Stomach (tissue), 8 donors: ENCODE measurements at regions not wholly inside any gene's neighbourhood (a gene's known extent, or its start where the extent isn't known, plus 50 kb on each side); places are given as distances from the start of the nearest gene placed in this dataset.

Source experiments
- DNase-seq, 2 donors: peaks; one replicate each; pipeline versions ENCODE4 v3.0.0 to v3.0.0-alpha.2; 2013 to 2019
- H3K27ac ChIP-seq, 5 donors: fragments of 200-600 bp in 4 of 5; sonication (generic) in 4 of 5; one replicate each; pipeline ENCODE4 v1.5.1; 2013 to 2019; ENCODE audit warnings: mild to moderate bottlenecking in 1 of 5, moderate library complexity in 1 of 5
- H3K27me3 ChIP-seq, 3 donors: fragments of 200-600 bp; sonication (generic); one replicate each; pipeline ENCODE4 v1.5.1; 2017 to 2019; ENCODE audit warnings: mixed run types in 1 of 3
- H3K36me3 ChIP-seq, 4 donors: fragments of 200-600 bp; sonication (generic); 1 replicate in 3 of 4; 2 replicates in 1 of 4; pipeline ENCODE4 v1.5.1; 2016 to 2019
- H3K4me1 ChIP-seq, 4 donors: fragments of 200-600 bp; sonication (generic); one replicate each; pipeline ENCODE4 v1.5.1; 2016 to 2019
- H3K4me3 ChIP-seq, 4 donors: fragments of 200-600 bp; sonication (generic) in 3 of 4; one replicate each; pipeline ENCODE4 v1.5.1; 2016 to 2019; ENCODE audit warnings: mild to moderate bottlenecking in 1 of 4
- H3K9me3 ChIP-seq, 4 donors: fragments of 200-600 bp; sonication (generic); one replicate each; pipeline ENCODE4 v1.5.1; 2016 to 2019
- CTCF ChIP-seq, 7 experiments: fragments of 450-650 bp in 4 of 7; fragments of 200-600 bp in 3 of 7; sonication (generic) in 3 of 7; IDR thresholded peaks; one replicate each; pipeline ENCODE4 v1.5.1; 2016 to 2019; ENCODE audit warnings: antibody characterized with exemption in 7 of 7, control low read depth in 2 of 7, mild to moderate bottlenecking in 1 of 7
- EP300 ChIP-seq: sonication (generic); formaldehyde crosslinking; IDR thresholded peaks from one replicate; pipeline ENCODE4 v1.6.1; 2017; ENCODE audit warnings: antibody characterized with exemption
- POLR2A ChIP-seq, 4 donors: fragments of 450-650 bp; IDR thresholded peaks; one replicate each; pipeline ENCODE4 v1.6.1; 2016; ENCODE audit warnings: antibody characterized with exemption in 4 of 4, control low read depth in 2 of 4, mild to moderate bottlenecking in 1 of 4, moderate library complexity in 1 of 4
- POLR2AphosphoS5 ChIP-seq, 3 donors: sonication (generic); formaldehyde crosslinking; IDR thresholded peaks; one replicate each; pipeline ENCODE4 v1.6.1; 2016; ENCODE audit warnings: antibody characterized with exemption in 3 of 3
- WGBS, 5 donors: extraction: QIAGEN DNeasy Blood & Tissue Kit in 3 of 5; methylation state at CpG; one replicate each; pipeline versions ENCODE4 v1.1.5 to v1.1.7; 2013 to 2018; 5-methylcytosine and 5-hydroxymethylcytosine counted together
- intact Hi-C: fragments of 100-400 bp; cut with DNase I; formaldehyde crosslinking; loops from one replicate; pipeline ENCODE4 v1.15.1; 2023; ENCODE audit warnings: low total_unique reads
- donor health status: healthy with polysubstance abuse.
- donor health status: Bipolar disorder and iron deficiency.
- donor health status: healthy.

- WGBS, 5 donors, result 40 to 79% (median 73%) methylated on average over 1 of the region's 1 CpG
- Histone ChIP-seq H3K27me3 (no peaks in the 10 kb centered on the region), H3K27ac (no peak overlapping the region), H3K36me3 (no peaks in the 10 kb centered on the region), H3K4me1 (peaks cover 0 to 15% (median 11%) of the 10 kb centered on the region in 4 donors), H3K9me3 (no peaks in the 10 kb centered on the region), H3K4me3 (no peak overlapping the region)
- peak in 1 of 2 donors; percentile 30 for DNase-seq
- TF ChIP-seq POLR2A (IDR thresholded peaks at IDR 0.05) (no peak), EP300 (no peak), CTCF (IDR thresholded peaks at IDR 0.05) (no peak), POLR2AphosphoS5 (IDR thresholded peaks at IDR 0.05) (no peak)
- intact Hi-C loops, result no loop called here
These were observed 170.8 kb downstream of the INO80D start for GRCh38 chr2:205915130-205915524.

- Histone ChIP-seq H3K4me1 (peaks cover 0 to 15% (median 11%) of the 10 kb centered on the region in 4 donors), H3K27me3 (no peaks in the 10 kb centered on the region), H3K9me3 (no peaks in the 10 kb centered on the region), H3K36me3 (no peaks in the 10 kb centered on the region), H3K4me3 (no peak overlapping the region), H3K27ac (no peak overlapping the region)
- TF ChIP-seq EP300, result no peak
- no peak for TF ChIP-seq CTCF (IDR thresholded peaks at IDR 0.05)
- no peak for TF ChIP-seq POLR2AphosphoS5 (IDR thresholded peaks at IDR 0.05)
- no peak for TF ChIP-seq POLR2A (IDR thresholded peaks at IDR 0.05)
- WGBS, 5 donors, result 21 to 51% (median 25%) methylated on average over 4 of the region's 4 CpGs
- intact Hi-C loops, result no loop called here
- DNase-seq, result peak in 1 of 2 donors; percentile 36
These were observed 171.5 kb downstream of the INO80D start for GRCh38 chr2:205914213-205915129.

GRCh38 chr2:205913668-205914067 is 172.3 kb downstream of the INO80D start:
- no peaks in the 10 kb centered on the region for H3K36me3 ChIP-seq
- WGBS, 5 donors, result 63 to 82% (median 79%) methylated on average over 1 of the region's 1 CpG
- H3K4me1 ChIP-seq, result peaks cover 0 to 15% (median 11%) of the 10 kb centered on the region in 4 donors
- no peak for DNase-seq
- no peak for TF ChIP-seq POLR2AphosphoS5 (IDR thresholded peaks at IDR 0.05)
- intact Hi-C loops, result no loop called here
- H3K4me3 ChIP-seq, result no peak overlapping the region
- H3K27ac ChIP-seq, result no peak overlapping the region
- H3K27me3 ChIP-seq, result no peaks in the 10 kb centered on the region
- H3K9me3 ChIP-seq, result no peaks in the 10 kb centered on the region

- H3K27me3 ChIP-seq, result no peaks in the 10 kb centered on the region
- H3K4me1 ChIP-seq, result peaks cover 0 to 15% (median 11%) of the 10 kb centered on the region in 4 donors
- TF ChIP-seq POLR2AphosphoS5 (IDR thresholded peaks at IDR 0.05) (no peak), CTCF (IDR thresholded peaks at IDR 0.05) (no peak), EP300 (no peak), POLR2A (IDR thresholded peaks at IDR 0.05) (no peak)
- intact Hi-C loops, result no loop called here
- WGBS, 5 donors, result 91 to 97% (median 95%) methylated on average over 2 of the region's 2 CpGs
- H3K9me3 ChIP-seq, result no peaks in the 10 kb centered on the region
- H3K36me3 ChIP-seq, result no peaks in the 10 kb centered on the region
- no peak overlapping the region for H3K4me3 ChIP-seq
- no peak for DNase-seq
- no peak overlapping the region for H3K27ac ChIP-seq
These were observed 174.7 kb downstream of the INO80D start for GRCh38 chr2:205911306-205911705.

- Histone ChIP-seq H3K36me3 (no peaks in the 10 kb centered on the region), H3K9me3 (no peaks in the 10 kb centered on the region), H3K27me3 (no peaks in the 10 kb centered on the region), H3K27ac (no peak overlapping the region), H3K4me1 (peaks cover 0 to 4% (median 1%) of the 10 kb centered on the region in 4 donors), H3K4me3 (no peak overlapping the region)
- DNase-seq, result no peak
- WGBS, 5 donors, result 74 to 90% (median 86%) methylated on average over 6 of the region's 6 CpGs
- intact Hi-C loops, result no loop called here
- TF ChIP-seq POLR2A (IDR thresholded peaks at IDR 0.05), result no peak
- TF ChIP-seq EP300, result no peak
- TF ChIP-seq CTCF (IDR thresholded peaks at IDR 0.05), result no peak
- no peak for TF ChIP-seq POLR2AphosphoS5 (IDR thresholded peaks at IDR 0.05)
These were observed 176.8 kb downstream of the INO80D start for GRCh38 chr2:205909184-205909572.
